Panc1 (cell line): ENCODE measurements at regions not wholly inside any gene's neighbourhood (a gene's known extent, or its start where the extent isn't known, plus 50 kb on each side); places are given as distances from the start of the nearest gene placed in this dataset.

ENCODE experiments used
- ATAC-seq: fragments of 200-7000 bp; cut with Tn5 transposase; 2 replicates; pipeline ENCODE4 v1.9.1; 2020; ENCODE audit warnings: mild to moderate bottlenecking, moderate library complexity
- BruUV-seq: library from RNA; stranded (reverse); fragments of 400-500 nt; replicated peaks from 2 replicates; lab custom pipeline; 2021; lab: Mats Ljungman, UMichigan
- CTCF ChIA-PET: fragments of 300-600 bp; sonication (Branson Sonifier 250); formaldehyde crosslinking; loops from one replicate; lab custom pipeline; 2022; ENCODE audit warnings: antibody characterized with exemption; lab: Charles Lee
- POLR2A ChIA-PET: fragments of 300-600 bp; sonication (Branson Sonifier 250); formaldehyde crosslinking; loops from one replicate; lab custom pipeline; 2022; ENCODE audit warnings: antibody characterized with exemption; lab: Charles Lee
- DNase-seq: peaks from one replicate; pipeline ENCODE4 v3.0.0-alpha.2; 2010; ENCODE audit warnings: low read depth, low spot score
- H3K27ac ChIP-seq: 2 replicates; pipeline ENCODE4 v1.5.1; 2011; ENCODE audit warnings: mild to moderate bottlenecking, low read length, inconsistent platforms
- H3K27me3 ChIP-seq: fragments of 200-500 bp; sonication (Bioruptor generic); 2 replicates; pipeline ENCODE4 v1.6.0; 2014; ENCODE audit warnings: low read length, inconsistent platforms; ENCODE audit not compliant: control insufficient read depth, insufficient read depth
- H3K36me3 ChIP-seq: fragments of 200-500 bp; sonication (Bioruptor generic); 2 replicates; pipeline ENCODE4 v1.5.1; 2014; ENCODE audit warnings: inconsistent platforms, mild to moderate bottlenecking, low read length, moderate library complexity; ENCODE audit not compliant: control insufficient read depth, insufficient read depth
- H3K4me1 ChIP-seq: 2 replicates; pipeline ENCODE4 v1.5.1; 2011; ENCODE audit warnings: inconsistent platforms, mild to moderate bottlenecking, low read length, moderate library complexity; ENCODE audit not compliant: control insufficient read depth, insufficient read depth
- H3K4me3 ChIP-seq, 2 experiments: 2 replicates each; pipeline ENCODE4 v1.5.1; 2011 to 2012; ENCODE audit warnings: low read depth in 2 of 2, low read length in 2 of 2, mild to moderate bottlenecking in 2 of 2, inconsistent platforms in 1 of 2, moderate library complexity in 1 of 2
- H3K9me3 ChIP-seq: fragments of 200-500 bp; sonication (Bioruptor generic); 2 replicates; pipeline ENCODE4 v1.5.1; 2014; ENCODE audit warnings: low read depth, mild to moderate bottlenecking, inconsistent platforms, low read length, moderate library complexity; ENCODE audit not compliant: control insufficient read depth, insufficient read depth
- CTCF ChIP-seq: fragments of 450-650 bp; IDR thresholded peaks from 2 replicates; pipeline ENCODE4 v1.5.1; 2017; ENCODE audit warnings: mild to moderate bottlenecking
- POLR2AphosphoS5 ChIP-seq: IDR thresholded peaks from 2 replicates; pipeline ENCODE4 v1.6.1; 2012; ENCODE audit warnings: mild to moderate bottlenecking, low read depth, low read length, moderate library complexity
- REST ChIP-seq, 2 experiments: IDR thresholded peaks; 2 replicates each; pipeline ENCODE4 v1.6.1; 2011 to 2012; ENCODE audit warnings: low read depth in 2 of 2, control low read depth in 1 of 2, low read length in 1 of 2, mild to moderate bottlenecking in 1 of 2, moderate library complexity in 1 of 2; ENCODE audit not compliant: insufficient read depth in 1 of 2
- SIN3A ChIP-seq: IDR thresholded peaks from 2 replicates; pipeline ENCODE4 v1.6.1; 2012; ENCODE audit warnings: low read depth, mild to moderate bottlenecking, low read length, moderate library complexity, borderline replicate concordance; ENCODE audit not compliant: insufficient read depth
- TCF7L2 ChIP-seq: IDR thresholded peaks from 2 replicates; pipeline ENCODE4 v1.6.1; 2011; ENCODE audit warnings: mild to moderate bottlenecking, low read depth, low read length, inconsistent platforms
- in situ Hi-C: cut with HindIII; loops from 2 replicates; pipeline ENCODE4 v1.10.0; 2016; ENCODE audit warnings: low sequenced_read_pairs, low pct_unique_long_range_greater_than_20kb
- intact Hi-C: fragments of 100-400 bp; cut with micrococcal nuclease; formaldehyde crosslinking; loops from one replicate; pipeline ENCODE4 v1.10.0; 2022; ENCODE audit not compliant: unreplicated experiment

GRCh38 chr2:8496617-8497016, 185.2 kb upstream of the ID2 start:
- ChIA-PET POLR2A (no interaction called here), CTCF (no interaction called here)
- in situ Hi-C loops (no loop called here), intact Hi-C loops (no loop called here)
- no peaks in the 10 kb centered on the region; the same call in 1 of the 2 replicates for H3K4me1 ChIP-seq
- H3K27me3 ChIP-seq, result no peaks in the 10 kb centered on the region; the same call in 1 of the 2 replicates
- no peak overlapping the region for H3K27ac ChIP-seq
- TF ChIP-seq POLR2AphosphoS5, result no peak
- TF ChIP-seq SIN3A, result no peak
- no peak for TF ChIP-seq REST (IDR thresholded peaks at IDR 0.05; ENCODE audit: insufficient read depth in 1 of 2, low read depth in 2 of 2, low read length in 1 of 2)
- no peak for TF ChIP-seq TCF7L2
- TF ChIP-seq CTCF, result no peak
- BruUV-seq, result no TSS peak
- no peaks in the 10 kb centered on the region for H3K36me3 ChIP-seq
- H3K9me3 ChIP-seq, result no peaks in the 10 kb centered on the region
- no peak overlapping the region for H3K4me3 ChIP-seq
- ATAC-seq, result no peak
- DNase-seq, result no peak

- Histone ChIP-seq H3K27ac (no peak overlapping the region), H3K36me3 (no peaks in the 10 kb centered on the region), H3K9me3 (no peaks in the 10 kb centered on the region), H3K4me1 (no peaks in the 10 kb centered on the region; the same call in 1 of the 2 replicates), H3K4me3 (no peak overlapping the region), H3K27me3 (no peaks in the 10 kb centered on the region; the same call in 1 of the 2 replicates)
- POLR2A ChIA-PET, result no interaction called here
- ATAC-seq, result no peak
- no TSS peak for BruUV-seq
- DNase-seq, result no peak
- intact Hi-C loops (no loop called here), in situ Hi-C loops (no loop called here)
- no peak for TF ChIP-seq TCF7L2
- TF ChIP-seq POLR2AphosphoS5, result no peak
- no peak for TF ChIP-seq SIN3A
- no peak for TF ChIP-seq REST (IDR thresholded peaks at IDR 0.05; ENCODE audit: insufficient read depth in 1 of 2, low read depth in 2 of 2, low read length in 1 of 2)
- TF ChIP-seq CTCF, result no peak
- CTCF ChIA-PET, result no interaction called here
Measured at GRCh38 chr2:8498994-8499393, 182.9 kb upstream of the ID2 start.
